Activated naive CD8-positive, alpha-beta T cell treated with anti-CD3 and anti-CD28 coated beads for 36 hours (primary cell): ENCODE measurements at regions not wholly inside any gene's neighbourhood (a gene's known extent, or its start where the extent isn't known, plus 50 kb on each side); places are given as distances from the start of the nearest gene placed in this dataset.
"Not testable (repeated sequence)": the region's sequence is repeated elsewhere in the genome, so short reads cannot be mapped to it uniquely, and the experiment has no call there.

ENCODE experiments used
- DNase-seq: peaks from one replicate; pipeline ENCODE4 v3.0.0; 2021
- H3K27ac Mint-ChIP-seq: one replicate; pipeline ENCODE4 v1.8.0; 2022; ENCODE audit warnings: mild to moderate bottlenecking, moderate library complexity, mixed read lengths
- H3K27me3 Mint-ChIP-seq: one replicate; pipeline ENCODE4 v1.8.0; 2022; ENCODE audit warnings: mild to moderate bottlenecking, mixed read lengths
- H3K36me3 Mint-ChIP-seq: one replicate; pipeline ENCODE4 v1.8.0; 2021; ENCODE audit warnings: mild to moderate bottlenecking, mixed read lengths
- H3K4me1 Mint-ChIP-seq: one replicate; pipeline ENCODE4 v1.8.0; 2021; ENCODE audit warnings: mixed read lengths
- H3K4me3 Mint-ChIP-seq: one replicate; pipeline ENCODE4 v1.8.0; 2022; ENCODE audit warnings: mild to moderate bottlenecking, moderate library complexity, mixed read lengths
- H3K9me3 Mint-ChIP-seq: one replicate; pipeline ENCODE4 v1.8.0; 2022; ENCODE audit warnings: mixed read lengths

GRCh38 chr6:112439432-112439831 is 92.3 kb downstream of the RFPL4B start:
- no peaks in the 10 kb centered on the region for H3K36me3 Mint-ChIP-seq
- H3K27ac Mint-ChIP-seq = no peak overlapping the region
- H3K4me3 Mint-ChIP-seq = no peak overlapping the region
- peaks cover 4% of the 10 kb centered on the region for H3K27me3 Mint-ChIP-seq
- no peaks in the 10 kb centered on the region for H3K4me1 Mint-ChIP-seq
- H3K9me3 Mint-ChIP-seq = no peaks in the 10 kb centered on the region
- DNase-seq = no peak

DNA sequence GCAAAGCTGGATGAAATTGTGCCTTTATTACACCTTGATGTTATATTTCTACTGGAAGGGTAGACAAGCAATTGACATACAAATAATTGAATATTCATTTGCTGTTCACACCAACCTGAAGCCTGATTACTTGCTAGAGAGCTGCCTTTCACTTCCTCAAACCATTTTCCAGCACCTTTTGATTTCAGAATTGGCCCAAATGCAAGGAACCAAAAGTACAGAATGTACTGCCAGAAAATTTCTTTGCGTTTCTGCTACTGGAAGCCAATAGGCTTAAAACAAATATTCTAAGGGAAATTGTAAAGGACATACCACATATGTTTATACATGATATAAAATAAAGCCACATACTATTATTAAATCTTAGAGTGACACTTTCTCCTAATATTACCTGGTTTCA is 94.5 kb downstream of the RFPL4B start:
- H3K9me3 Mint-ChIP-seq = no peaks in the 10 kb centered on the region
- no peaks in the 10 kb centered on the region for H3K36me3 Mint-ChIP-seq
- no peak overlapping the region for H3K27ac Mint-ChIP-seq
- H3K4me1 Mint-ChIP-seq = no peaks in the 10 kb centered on the region
- H3K4me3 Mint-ChIP-seq = no peak overlapping the region
- no peak for DNase-seq
- peaks cover 4% of the 10 kb centered on the region for H3K27me3 Mint-ChIP-seq

GRCh38 chr6:112443179-112444065 is 96.3 kb downstream of the RFPL4B start:
- H3K27me3 Mint-ChIP-seq = peaks cover 4% of the 10 kb centered on the region
- H3K36me3 Mint-ChIP-seq = no peaks in the 10 kb centered on the region
- no peaks in the 10 kb centered on the region for H3K9me3 Mint-ChIP-seq
- H3K4me3 Mint-ChIP-seq = no peak overlapping the region
- H3K4me1 Mint-ChIP-seq = no peaks in the 10 kb centered on the region
- H3K27ac Mint-ChIP-seq = no peak overlapping the region
- no peak for DNase-seq

GRCh38 chr6:112448786-112449185 is 101.7 kb downstream of the RFPL4B start:
- not testable (repeated sequence) for H3K27me3 Mint-ChIP-seq, H3K36me3 Mint-ChIP-seq, H3K4me3 Mint-ChIP-seq, H3K4me1 Mint-ChIP-seq, H3K27ac Mint-ChIP-seq, DNase-seq, H3K9me3 Mint-ChIP-seq

GRCh38 chr6:112450663-112451062 is 103.5 kb downstream of the RFPL4B start:
- Mint-ChIP-seq H3K4me1 (no peaks in the 10 kb centered on the region), H3K27ac (no peak overlapping the region), H3K27me3 (no peaks in the 10 kb centered on the region), H3K36me3 (no peaks in the 10 kb centered on the region), H3K4me3 (no peak overlapping the region), H3K9me3 (peaks cover 4% of the 10 kb centered on the region)
- DNase-seq = no peak

- Mint-ChIP-seq H3K4me3 (no peak overlapping the region), H3K9me3 (no peaks in the 10 kb centered on the region), H3K27ac (no peak overlapping the region), H3K27me3 (peaks cover 7% of the 10 kb centered on the region), H3K36me3 (no peaks in the 10 kb centered on the region), H3K4me1 (no peaks in the 10 kb centered on the region)
- no peak for DNase-seq
Observed at GRCh38 chr6:112457886-112458285, 110.8 kb downstream of the RFPL4B start.

DNA sequence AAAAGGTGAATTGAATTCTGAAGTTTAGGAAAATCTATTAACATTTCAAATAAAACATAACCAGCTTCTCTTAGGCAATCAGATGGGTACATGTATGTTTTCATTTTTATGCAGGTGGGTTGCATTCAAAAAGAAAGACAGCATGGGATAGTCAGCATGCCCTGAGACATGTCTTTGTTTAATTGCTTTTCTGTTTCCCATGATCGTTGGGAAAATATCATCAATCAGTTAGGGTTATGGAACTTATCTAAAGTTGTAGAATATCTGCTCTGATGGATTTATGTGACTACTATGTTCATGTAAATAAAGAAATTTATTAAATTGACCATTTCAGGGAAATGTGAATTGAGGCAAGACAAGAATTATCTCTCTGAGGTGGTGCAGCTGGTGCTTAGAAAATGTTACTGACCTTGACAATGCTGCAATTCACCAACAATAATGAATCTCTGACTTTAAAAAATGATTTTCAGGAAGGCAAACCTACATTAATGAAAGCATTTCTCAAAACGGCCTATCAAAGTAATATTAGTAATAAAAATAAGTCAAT is 112.7 kb downstream of the RFPL4B start:
- no peak overlapping the region for H3K27ac Mint-ChIP-seq
- H3K27me3 Mint-ChIP-seq = peaks cover 7% of the 10 kb centered on the region
- no peak for DNase-seq
- H3K4me3 Mint-ChIP-seq = no peak overlapping the region
- no peaks in the 10 kb centered on the region for H3K9me3 Mint-ChIP-seq
- H3K36me3 Mint-ChIP-seq = no peaks in the 10 kb centered on the region
- no peaks in the 10 kb centered on the region for H3K4me1 Mint-ChIP-seq

GRCh38 chr6:112464901-112465665 is 118.0 kb downstream of the RFPL4B start:
- DNase-seq = no peak
- no peaks in the 10 kb centered on the region for H3K36me3 Mint-ChIP-seq
- no peaks in the 10 kb centered on the region for H3K9me3 Mint-ChIP-seq
- H3K27ac Mint-ChIP-seq = no peak overlapping the region
- no peak overlapping the region for H3K4me3 Mint-ChIP-seq
- H3K27me3 Mint-ChIP-seq = no peaks in the 10 kb centered on the region
- no peaks in the 10 kb centered on the region for H3K4me1 Mint-ChIP-seq

DNA sequence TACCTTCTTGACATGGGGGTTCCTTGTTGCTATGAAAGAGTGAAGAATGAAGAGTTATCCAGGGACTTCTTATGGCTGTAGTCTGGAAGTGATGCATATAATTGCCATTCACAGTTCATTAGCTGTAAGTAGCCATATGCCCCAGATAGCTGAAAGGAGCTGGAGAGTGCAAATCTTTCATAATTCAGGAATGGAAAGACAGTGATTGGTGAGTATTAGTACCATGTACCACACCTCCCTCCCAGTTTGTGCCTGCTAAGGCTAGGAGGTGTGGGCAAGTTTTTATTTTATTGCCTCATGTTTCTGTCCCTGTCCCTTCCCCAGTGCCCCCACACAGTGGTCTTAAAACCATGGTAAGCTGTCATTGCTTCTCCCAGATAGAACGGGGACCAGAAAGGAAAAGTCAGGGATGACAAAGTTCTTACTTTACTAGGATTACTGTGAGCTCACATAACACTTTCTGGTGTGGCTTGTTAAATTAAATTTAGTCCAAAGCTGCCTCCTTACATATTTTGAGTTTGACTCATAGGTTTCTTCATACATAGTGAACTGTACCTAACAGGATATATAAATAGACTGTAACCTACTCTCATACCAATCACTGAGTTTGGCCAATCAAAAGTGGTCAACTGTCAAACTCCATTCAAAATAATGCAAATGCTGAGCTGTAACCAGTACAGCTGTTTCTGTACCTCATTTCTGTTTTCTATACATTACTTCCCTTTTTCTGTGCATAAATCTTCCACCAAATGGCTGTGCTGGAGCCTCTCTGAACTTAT is 119.4 kb downstream of the RFPL4B start:
- no peak for DNase-seq
- no peak overlapping the region for H3K27ac Mint-ChIP-seq
- no peak overlapping the region for H3K4me3 Mint-ChIP-seq
- H3K9me3 Mint-ChIP-seq = no peaks in the 10 kb centered on the region
- H3K27me3 Mint-ChIP-seq = no peaks in the 10 kb centered on the region
- no peaks in the 10 kb centered on the region for H3K4me1 Mint-ChIP-seq
- H3K36me3 Mint-ChIP-seq = no peaks in the 10 kb centered on the region

DNA sequence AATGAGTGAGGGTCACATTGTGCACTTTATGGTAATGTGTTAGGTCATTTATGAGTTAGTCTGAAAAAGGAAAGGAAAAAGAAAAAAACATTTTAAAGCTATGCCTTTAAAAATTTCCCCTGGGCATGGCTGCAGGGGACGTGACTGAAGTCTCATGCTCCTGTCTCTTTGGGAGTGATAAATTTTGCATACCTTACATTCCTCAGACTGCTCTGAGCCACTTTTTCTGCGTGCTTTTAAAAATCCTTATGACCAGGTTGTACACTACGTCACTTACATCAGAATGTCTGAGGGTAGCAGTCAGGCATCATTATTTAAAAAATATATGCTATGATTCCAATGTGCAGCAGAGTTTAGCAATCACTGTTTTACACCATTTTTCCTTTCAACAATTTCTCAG is 121.2 kb downstream of the RFPL4B start:
- no peaks in the 10 kb centered on the region for H3K9me3 Mint-ChIP-seq
- H3K4me1 Mint-ChIP-seq = no peaks in the 10 kb centered on the region
- H3K27ac Mint-ChIP-seq = no peak overlapping the region
- DNase-seq = no peak
- no peak overlapping the region for H3K4me3 Mint-ChIP-seq
- H3K36me3 Mint-ChIP-seq = no peaks in the 10 kb centered on the region
- H3K27me3 Mint-ChIP-seq = no peaks in the 10 kb centered on the region

DNA sequence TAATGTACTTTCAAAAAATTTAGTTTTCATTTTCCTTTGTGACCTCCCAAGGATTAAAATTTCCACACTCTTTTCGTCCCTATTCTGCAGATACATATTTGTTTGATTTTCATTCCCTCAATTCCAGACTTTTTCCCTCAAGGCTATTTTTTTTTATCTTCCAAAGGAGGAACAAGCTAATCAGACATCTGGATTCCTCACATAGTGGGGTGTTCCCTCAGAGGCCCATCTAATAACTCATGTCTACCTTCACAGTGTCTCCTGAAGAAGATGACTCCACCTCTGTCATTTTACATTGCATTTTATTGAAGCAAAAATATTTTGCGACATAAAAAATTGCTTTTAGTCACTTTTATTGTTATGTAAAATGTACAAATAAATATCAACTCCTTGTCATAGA is 122.2 kb downstream of the RFPL4B start:
- no peaks in the 10 kb centered on the region for H3K36me3 Mint-ChIP-seq
- no peaks in the 10 kb centered on the region for H3K4me1 Mint-ChIP-seq
- DNase-seq = no peak
- H3K9me3 Mint-ChIP-seq = no peaks in the 10 kb centered on the region
- no peak overlapping the region for H3K4me3 Mint-ChIP-seq
- no peaks in the 10 kb centered on the region for H3K27me3 Mint-ChIP-seq
- H3K27ac Mint-ChIP-seq = no peak overlapping the region

GRCh38 chr6:112470376-112470775 is 123.2 kb downstream of the RFPL4B start:
- no peak for DNase-seq
- Mint-ChIP-seq H3K27ac (no peak overlapping the region), H3K9me3 (no peaks in the 10 kb centered on the region), H3K4me1 (no peaks in the 10 kb centered on the region), H3K27me3 (no peaks in the 10 kb centered on the region), H3K4me3 (no peak overlapping the region), H3K36me3 (no peaks in the 10 kb centered on the region)

GRCh38 chr6:112470950-112471349 is 123.8 kb downstream of the RFPL4B start:
- Mint-ChIP-seq H3K4me3 (no peak overlapping the region), H3K36me3 (no peaks in the 10 kb centered on the region), H3K27ac (no peak overlapping the region), H3K4me1 (no peaks in the 10 kb centered on the region), H3K27me3 (no peaks in the 10 kb centered on the region), H3K9me3 (no peaks in the 10 kb centered on the region)
- no peak for DNase-seq

- H3K9me3 Mint-ChIP-seq = peaks cover 2% of the 10 kb centered on the region
- H3K4me1 Mint-ChIP-seq = peaks cover 3% of the 10 kb centered on the region
- H3K4me3 Mint-ChIP-seq = no peak overlapping the region
- no peaks in the 10 kb centered on the region for H3K36me3 Mint-ChIP-seq
- no peaks in the 10 kb centered on the region for H3K27me3 Mint-ChIP-seq
- H3K27ac Mint-ChIP-seq = no peak overlapping the region
- DNase-seq = no peak
Observed at GRCh38 chr6:112475083-112475482, 128.0 kb downstream of the RFPL4B start.

DNA sequence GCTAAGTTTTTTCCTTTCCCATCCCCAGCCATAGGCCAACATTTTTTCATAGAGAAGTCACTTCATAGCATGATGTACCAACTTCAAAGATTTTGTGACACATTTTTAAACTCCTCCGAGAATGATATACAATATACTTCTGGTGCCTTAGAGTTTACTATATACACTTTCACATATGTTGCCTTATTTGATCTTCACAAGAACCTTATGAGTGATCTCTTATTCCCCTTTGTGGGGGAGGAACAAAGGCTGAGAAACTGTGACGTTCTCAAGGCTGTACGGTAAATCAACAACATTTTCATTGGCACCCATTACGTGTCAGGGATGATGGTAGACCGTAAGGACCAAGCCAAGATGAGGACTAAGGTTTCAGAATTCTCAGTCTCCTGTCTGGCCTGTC is 130.0 kb downstream of the RFPL4B start:
- Mint-ChIP-seq H3K4me1 (peaks cover 3% of the 10 kb centered on the region), H3K36me3 (no peaks in the 10 kb centered on the region), H3K4me3 (no peak overlapping the region), H3K27me3 (no peaks in the 10 kb centered on the region), H3K27ac (no peak overlapping the region), H3K9me3 (peaks cover 2% of the 10 kb centered on the region)
- DNase-seq = no peak
